Upper lobe of right lung (tissue), 1 donor: ENCODE measurements at regions not wholly inside any gene's neighbourhood (a gene's known extent, or its start where the extent isn't known, plus 50 kb on each side); places are given as distances from the start of the nearest gene placed in this dataset.

ENCODE experiments used
- ATAC-seq: fragments of 200-7000 bp; cut with Tn5 transposase; one replicate; pipeline ENCODE4 v1.9.1; 2020; ENCODE audit warnings: mild to moderate bottlenecking, moderate library complexity
- DNase-seq: peaks from one replicate; pipeline ENCODE4 v3.0.0-alpha.2; 2020
- H3K27ac ChIP-seq: fragments of 200-600 bp; one replicate; pipeline ENCODE4 v1.8.0; 2022
- H3K27me3 ChIP-seq: fragments of 200-600 bp; one replicate; pipeline ENCODE4 v1.8.0; 2022; ENCODE audit warnings: mild to moderate bottlenecking
- H3K36me3 ChIP-seq: fragments of 200-600 bp; one replicate; pipeline ENCODE4 v1.8.0; 2022
- H3K4me1 ChIP-seq: fragments of 200-600 bp; one replicate; pipeline ENCODE4 v1.8.0; 2022
- H3K4me3 ChIP-seq: fragments of 200-600 bp; one replicate; pipeline ENCODE4 v1.8.0; 2022; ENCODE audit warnings: mild to moderate bottlenecking
- H3K9me3 ChIP-seq: fragments of 200-600 bp; one replicate; pipeline ENCODE4 v1.8.0; 2022
- CTCF ChIP-seq: fragments of 200-600 bp; IDR thresholded peaks from one replicate; pipeline ENCODE4 v1.8.0; 2022; ENCODE audit warnings: antibody characterized with exemption
- intact Hi-C: fragments of 100-400 bp; cut with DNase I; formaldehyde crosslinking; loops from one replicate; pipeline ENCODE4 v1.11.0; 2022
- donor health status: DM: no; HTN: yes; CAD: no; lungs with severe emphysema.

- no peak overlapping the region for H3K4me3 ChIP-seq
- DNase-seq (no peak), ATAC-seq (no peak)
- H3K36me3 ChIP-seq = no peaks in the 10 kb centered on the region
- no peaks in the 10 kb centered on the region for H3K9me3 ChIP-seq
- no peaks in the 10 kb centered on the region for H3K27me3 ChIP-seq
- H3K27ac ChIP-seq = no peak overlapping the region
- TF ChIP-seq CTCF = no peak
- intact Hi-C loops = no loop called here
- no peaks in the 10 kb centered on the region for H3K4me1 ChIP-seq
These were observed 511.0 kb upstream of the HTR2A start for GRCh38 chr13:47407808-47408207.

- Histone ChIP-seq H3K27me3 (no peaks in the 10 kb centered on the region), H3K9me3 (no peaks in the 10 kb centered on the region), H3K4me3 (no peak overlapping the region), H3K36me3 (no peaks in the 10 kb centered on the region), H3K27ac (no peak overlapping the region), H3K4me1 (no peaks in the 10 kb centered on the region)
- DNase-seq (no peak), ATAC-seq (no peak)
- intact Hi-C loops = no loop called here
- no peak for TF ChIP-seq CTCF
These were observed 502.7 kb upstream of the HTR2A start for GRCh38 chr13:47399599-47399998.

- Histone ChIP-seq H3K4me1 (no peaks in the 10 kb centered on the region), H3K27me3 (no peaks in the 10 kb centered on the region), H3K9me3 (no peaks in the 10 kb centered on the region), H3K36me3 (no peaks in the 10 kb centered on the region), H3K4me3 (no peak overlapping the region), H3K27ac (no peak overlapping the region)
- ATAC-seq (no peak), DNase-seq (no peak)
- no peak for TF ChIP-seq CTCF
- intact Hi-C loops = no loop called here
These were observed 500.9 kb upstream of the HTR2A start for GRCh38 chr13:47397739-47398138.

GRCh38 chr13:47396915-47397314, 500.1 kb upstream of the HTR2A start:
- H3K27ac ChIP-seq = no peak overlapping the region
- H3K4me3 ChIP-seq = no peak overlapping the region
- intact Hi-C loops = no loop called here
- H3K4me1 ChIP-seq = no peaks in the 10 kb centered on the region
- ATAC-seq = no peak
- H3K9me3 ChIP-seq = no peaks in the 10 kb centered on the region
- H3K27me3 ChIP-seq = no peaks in the 10 kb centered on the region
- no peak for TF ChIP-seq CTCF
- no peaks in the 10 kb centered on the region for H3K36me3 ChIP-seq
- DNase-seq = no peak

GRCh38 chr13:47374741-47375140, 477.9 kb upstream of the HTR2A start:
- no peak for ATAC-seq
- H3K36me3 ChIP-seq = no peaks in the 10 kb centered on the region
- H3K27me3 ChIP-seq = no peaks in the 10 kb centered on the region
- no peak for DNase-seq
- TF ChIP-seq CTCF = no peak
- H3K27ac ChIP-seq = no peak overlapping the region
- intact Hi-C loops = no loop called here
- H3K4me3 ChIP-seq = no peak overlapping the region
- H3K4me1 ChIP-seq = no peaks in the 10 kb centered on the region
- H3K9me3 ChIP-seq = no peaks in the 10 kb centered on the region

GRCh38 chr13:47372751-47373150, 475.9 kb upstream of the HTR2A start:
- Histone ChIP-seq H3K4me3 (no peak overlapping the region), H3K4me1 (no peaks in the 10 kb centered on the region), H3K27ac (no peak overlapping the region), H3K27me3 (no peaks in the 10 kb centered on the region), H3K36me3 (no peaks in the 10 kb centered on the region), H3K9me3 (no peaks in the 10 kb centered on the region)
- intact Hi-C loops = no loop called here
- no peak for DNase-seq
- no peak for ATAC-seq
- TF ChIP-seq CTCF = no peak
